HG03039 (cell line): ENCODE measurements at regions not wholly inside any gene's neighbourhood (a gene's known extent, or its start where the extent isn't known, plus 50 kb on each side); places are given as distances from the start of the nearest gene placed in this dataset.
"Not testable (repeated sequence)": the region's sequence is repeated elsewhere in the genome, so short reads cannot be mapped to it uniquely, and the experiment has no call there.

Experiments
- ATAC-seq: cut with Tn5 transposase; IDR thresholded peaks from one replicate; pipeline ENCODE4 v1.9.1; 2021; ENCODE audit warnings: mild to moderate bottlenecking, moderate library complexity; ENCODE audit not compliant: unreplicated experiment

- no peak for ATAC-seq
Observed at GRCh38 chr6:140806431-140806830, 1326.3 kb upstream of the GJE1 start.

- ATAC-seq, result no peak
Observed at GRCh38 chr6:140794544-140794943, 1338.2 kb upstream of the GJE1 start.

DNA sequence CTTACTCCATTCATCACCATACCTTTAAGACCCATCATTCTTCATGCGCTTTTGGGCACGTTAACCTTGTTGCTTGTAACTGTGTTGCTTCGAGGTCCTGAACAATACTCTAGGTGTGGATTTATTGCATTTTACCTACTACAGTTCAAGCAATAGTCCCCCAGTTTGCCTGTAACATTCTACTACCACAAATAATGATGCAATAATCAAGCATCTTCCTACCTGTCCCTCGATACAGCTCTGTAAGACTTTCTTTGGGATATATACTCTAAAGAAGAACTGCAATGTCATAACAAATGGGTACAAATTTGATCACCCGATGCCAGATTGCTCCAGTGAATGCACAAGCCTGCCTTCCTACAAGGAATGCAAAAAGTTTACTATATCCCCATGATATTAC is 1342.6 kb upstream of the GJE1 start:
- no peak for ATAC-seq

DNA sequence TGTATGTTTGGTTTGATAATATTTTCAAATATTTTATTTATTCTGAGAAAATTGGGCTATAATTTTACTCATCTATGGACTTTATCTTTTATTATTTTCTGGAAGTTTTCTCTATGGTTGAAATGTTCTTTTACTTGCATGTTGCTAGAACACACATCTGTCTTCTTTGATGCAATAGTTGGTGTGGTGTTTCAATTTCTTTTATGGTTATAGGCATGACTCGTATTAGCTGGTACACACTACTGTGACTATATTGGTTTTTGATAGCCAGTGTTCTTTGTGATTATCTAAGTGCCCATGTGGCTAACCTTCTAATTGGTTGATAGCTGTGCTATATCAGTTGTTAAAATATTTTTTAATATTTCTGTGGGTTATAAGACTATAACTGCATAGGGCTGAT is 1343.3 kb upstream of the GJE1 start:
- ATAC-seq, result no peak

- no peak for ATAC-seq
Observed at GRCh38 chr6:140785926-140786325, 1346.8 kb upstream of the GJE1 start.

- ATAC-seq, result no peak
Observed at GRCh38 chr6:140784573-140784972, 1348.2 kb upstream of the GJE1 start.

DNA sequence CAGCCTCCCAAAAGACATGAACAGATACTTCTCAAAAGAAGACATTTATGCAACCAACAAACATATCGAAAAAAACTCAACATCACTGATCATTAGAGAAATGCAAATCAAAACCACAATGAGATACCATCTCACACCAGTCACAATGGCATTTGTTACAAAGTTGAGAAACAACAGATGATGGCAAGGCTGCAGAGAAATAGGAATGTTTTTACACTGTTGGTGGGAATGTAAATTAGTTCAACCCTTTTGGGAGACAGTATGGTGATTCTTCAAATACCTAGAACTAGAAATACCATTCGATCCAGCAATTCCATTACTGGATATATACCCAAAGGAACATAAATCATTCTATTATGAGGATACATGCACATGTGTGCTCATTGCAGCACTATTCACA is 1349.2 kb upstream of the GJE1 start:
- not testable (repeated sequence) for ATAC-seq

DNA sequence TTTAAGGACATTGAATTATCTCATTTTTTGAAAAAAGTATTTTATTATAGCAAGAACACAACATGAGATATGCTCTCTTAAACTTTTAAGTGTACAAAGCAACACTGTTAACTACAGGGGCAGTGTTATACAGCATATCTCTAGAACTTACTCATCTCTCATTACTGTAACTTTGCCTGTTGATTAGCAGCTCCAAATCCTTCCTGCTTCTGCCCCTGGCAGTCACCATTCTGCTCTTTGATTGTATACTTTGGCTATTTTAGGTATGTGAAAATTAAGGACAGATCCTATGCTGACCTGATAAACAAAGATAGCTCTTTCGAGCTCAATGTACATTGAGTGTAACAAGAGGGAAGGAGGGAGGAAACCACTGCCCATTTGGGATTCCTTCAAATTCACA is 1349.8 kb upstream of the GJE1 start:
- no peak for ATAC-seq

DNA sequence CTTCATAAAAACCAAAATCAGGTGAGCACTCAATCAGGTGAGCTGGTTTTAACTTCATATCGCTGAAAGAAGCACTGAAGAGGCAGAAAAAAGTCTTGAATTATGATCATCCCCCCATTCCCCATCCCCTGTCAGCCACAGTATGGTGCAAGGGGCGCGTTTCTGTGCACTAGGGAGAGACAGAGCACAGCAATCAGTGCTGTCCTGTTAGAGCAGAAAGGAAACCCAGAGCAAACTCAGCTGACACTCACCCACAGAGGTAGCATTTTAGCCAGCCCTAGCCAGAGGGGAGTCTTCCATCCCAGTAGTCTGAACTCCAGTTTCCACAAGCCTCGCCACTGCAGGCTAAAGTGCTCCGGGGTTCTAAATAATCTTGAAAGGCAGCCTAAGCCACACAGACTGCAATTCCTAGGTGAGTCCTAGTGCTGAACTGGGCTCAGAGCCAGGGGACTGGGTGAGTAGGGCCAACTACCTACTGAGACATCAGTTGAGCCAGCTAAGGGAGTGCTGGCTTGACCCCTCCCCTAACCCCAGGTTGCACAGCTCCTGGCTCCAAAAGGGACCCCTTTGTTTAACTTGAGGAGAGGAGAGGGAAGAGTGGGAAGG is 1352.6 kb upstream of the GJE1 start:
- ATAC-seq, result no peak

DNA sequence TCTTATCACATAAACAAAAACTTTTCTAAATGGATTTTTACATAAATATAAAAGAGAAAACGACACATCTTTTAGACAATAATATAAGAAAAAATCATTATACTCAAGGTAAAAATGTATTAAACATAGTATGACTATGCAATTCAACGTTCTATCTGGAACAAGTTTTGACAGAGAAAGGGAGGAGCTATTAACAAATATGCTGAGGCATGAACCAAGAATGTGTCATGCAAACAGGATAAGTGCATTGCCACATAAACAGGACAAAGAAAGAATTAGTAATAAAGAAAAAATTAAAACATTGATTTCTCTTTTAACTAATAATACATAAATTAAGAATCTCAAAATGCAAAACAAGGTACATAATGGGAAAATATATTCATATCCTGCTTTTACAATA is 1353.4 kb upstream of the GJE1 start:
- ATAC-seq, result no peak

DNA sequence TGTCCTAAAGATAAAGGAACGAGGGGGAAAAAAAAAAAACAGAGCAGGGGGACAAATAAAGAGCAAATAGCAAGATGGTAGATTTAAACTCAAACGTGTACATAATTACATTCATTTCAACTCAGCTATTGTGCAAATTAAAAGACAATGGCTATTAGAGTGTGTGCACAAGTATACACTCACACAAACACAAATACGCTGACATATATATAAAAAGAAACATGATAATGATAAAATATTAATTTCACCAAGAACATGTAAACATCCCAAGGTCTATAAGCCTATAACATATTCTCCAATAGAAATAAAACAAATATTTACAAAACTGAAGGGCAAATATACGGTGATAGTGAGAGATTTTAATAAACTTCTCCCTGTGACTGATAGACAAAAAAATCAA is 1354.9 kb upstream of the GJE1 start:
- ATAC-seq, result no peak

- ATAC-seq, result no peak
Observed at GRCh38 chr6:140775061-140775460, 1357.7 kb upstream of the GJE1 start.

DNA sequence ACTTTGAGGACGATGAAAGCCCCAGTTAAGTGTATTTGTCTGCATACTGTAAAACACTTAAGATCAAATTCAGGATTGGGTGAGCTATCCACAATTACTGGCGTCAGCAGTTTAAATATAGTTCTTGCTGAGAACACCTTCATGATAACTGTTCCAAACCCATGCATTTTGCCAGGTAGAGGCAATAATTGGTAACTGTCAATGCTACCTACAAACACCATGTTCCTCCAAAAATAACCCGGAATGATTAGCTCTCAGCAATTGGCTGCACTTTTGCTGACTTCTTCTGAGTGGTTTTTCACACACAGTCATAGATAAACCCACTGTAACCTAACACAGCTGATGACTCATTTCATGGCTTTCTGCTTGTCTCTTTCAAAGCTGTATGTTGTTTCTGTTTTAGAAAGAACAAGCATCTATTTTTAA is 1358.6 kb upstream of the GJE1 start:
- peak; percentile 100 for ATAC-seq

- no peak for ATAC-seq
Observed at GRCh38 chr6:140773276-140773675, 1359.4 kb upstream of the GJE1 start.

GRCh38 chr6:140772576-140772975 is 1360.1 kb upstream of the GJE1 start:
- no peak for ATAC-seq

- no peak for ATAC-seq
Observed at GRCh38 chr6:140768133-140768532, 1364.6 kb upstream of the GJE1 start.

- no peak for ATAC-seq
Observed at GRCh38 chr6:140766999-140767398, 1365.7 kb upstream of the GJE1 start.

DNA sequence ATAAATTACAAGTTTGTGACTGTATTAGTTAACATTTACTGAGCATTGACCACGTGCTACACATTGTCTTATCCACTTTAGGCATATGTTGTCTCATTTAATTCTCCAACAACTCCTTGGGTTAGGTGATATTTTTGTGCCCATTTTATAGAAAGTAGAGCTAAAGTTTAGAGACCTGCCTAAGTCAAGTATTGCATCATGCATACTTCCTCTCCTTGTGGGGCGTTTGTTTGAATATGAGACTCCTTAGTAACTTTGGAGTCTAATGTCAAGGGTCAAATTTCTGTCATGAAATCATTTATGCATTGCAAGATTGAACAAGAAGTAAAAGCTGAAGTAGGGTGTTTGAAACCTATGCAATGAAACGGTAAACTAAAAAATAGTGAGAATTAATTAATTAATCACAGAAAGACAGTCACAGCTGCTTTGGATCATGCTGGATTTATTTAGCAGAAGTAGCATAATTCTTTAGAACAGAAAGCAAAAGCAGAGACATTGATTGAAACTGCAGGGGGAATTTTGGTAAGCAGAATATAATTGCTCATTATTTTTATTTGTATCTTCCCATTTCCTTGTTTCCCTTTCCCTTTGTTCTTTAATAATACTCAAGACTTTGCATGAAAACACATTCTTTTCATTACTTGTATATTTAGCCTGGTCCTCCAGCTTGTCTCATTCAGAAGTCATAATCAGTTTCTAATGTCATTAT is 1374.4 kb upstream of the GJE1 start:
- ATAC-seq, result no peak

DNA sequence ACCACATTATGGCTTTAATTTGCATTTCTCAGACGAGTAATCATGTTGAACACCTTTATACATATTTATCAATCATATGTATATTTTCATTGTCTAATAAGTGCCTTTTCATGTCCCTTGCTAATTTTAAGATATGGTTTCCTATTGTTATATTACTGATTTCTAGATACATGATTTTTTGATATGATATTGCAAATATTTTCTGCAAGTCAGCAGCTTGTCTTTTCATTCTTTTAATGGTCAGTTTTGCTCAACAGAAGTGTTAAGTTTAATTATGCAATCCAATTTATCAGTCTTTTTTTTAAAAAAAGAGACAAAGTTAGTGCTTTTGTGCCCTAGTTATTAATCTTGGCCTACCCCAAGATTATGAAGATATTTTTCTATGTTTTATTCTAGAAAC is 1377.8 kb upstream of the CITED2 start:
- ATAC-seq, result no peak

GRCh38 chr6:140747114-140747513 is 1372.7 kb upstream of the CITED2 start:
- ATAC-seq, result no peak

- ATAC-seq, result peak; percentile 85
Observed at GRCh38 chr6:140744659-140745320, 1370.3 kb upstream of the CITED2 start.

GRCh38 chr6:140736231-140736630 is 1361.8 kb upstream of the CITED2 start:
- no peak for ATAC-seq
